GM12878 (cell line): ENCODE measurements at regions not wholly inside any gene's neighbourhood (a gene's known extent, or its start where the extent isn't known, plus 50 kb on each side); places are given as distances from the start of the nearest gene placed in this dataset.

ENCODE experiments used
- ATAC-seq: fragments of 200-7000 bp; cut with Tn5 transposase; 3 replicates; pipeline ENCODE4 v1.9.1; 2020; ENCODE audit warnings: mild to moderate bottlenecking, moderate library complexity
- BruUV-seq: library from RNA; stranded (reverse); fragments of 400-500 nt; replicated peaks from 2 replicates; lab custom pipeline; 2021; lab: Mats Ljungman, UMichigan
- CTCF ChIA-PET: fragments of 300-600 bp; sonication (Branson Sonifier 250); formaldehyde crosslinking; extraction: SDS; loops from one replicate; lab custom pipeline; 2021; ENCODE audit warnings: inconsistent platforms; lab: Yijun Ruan, JAX
- POLR2A ChIA-PET: fragments of 350-600 bp; formaldehyde crosslinking; extraction: SDS; loops from one replicate; lab custom pipeline; 2021; ENCODE audit warnings: inconsistent platforms; lab: Charles Lee
- RAD21 ChIA-PET: fragments of 300-600 bp; sonication (Branson Sonifier 250); formaldehyde crosslinking; loops from one replicate; lab custom pipeline; 2023; ENCODE audit warnings: antibody characterized with exemption; ENCODE audit not compliant: unreplicated experiment; lab: Charles Lee
- SMC1A ChIA-PET: fragments of 300-600 bp; sonication (Branson Sonifier 250); formaldehyde crosslinking; loops from one replicate; lab custom pipeline; 2023; ENCODE audit not compliant: unreplicated experiment, uncharacterized antibody; lab: Charles Lee
- DNase-seq: peaks from one replicate; pipeline ENCODE4 v3.0.0-alpha.2; 2011; ENCODE audit warnings: low read depth, low spot score
- FAIRE-seq: peaks from 3 replicates; lab custom pipeline; 2011; peaks lifted over from hg19 to GRCh38; lab: Jason Lieb, UNC
- H2AFZ ChIP-seq: 2 replicates; pipeline ENCODE4 v1.6.0; 2011; ENCODE audit warnings: low read depth, low read length, control low read depth; ENCODE audit not compliant: control insufficient read depth
- H3K27ac ChIP-seq: 2 replicates; pipeline ENCODE4 v1.5.1; 2011; ENCODE audit warnings: control low read depth; ENCODE audit not compliant: control insufficient read depth, insufficient read depth
- H3K27me3 ChIP-seq, 2 experiments: replicated peaks in 1 of 2; 2 replicates each; pipeline versions ENCODE4 v1.6.0 to v1.6.1; 2011; ENCODE audit warnings: low read length in 1 of 2; ENCODE audit not compliant: control insufficient read depth in 2 of 2, insufficient read depth in 2 of 2
- H3K36me3 ChIP-seq, 2 experiments: 2 replicates each; pipeline ENCODE4 v1.5.1; 2011; ENCODE audit warnings: low read length in 1 of 2; ENCODE audit not compliant: control insufficient read depth in 2 of 2, insufficient read depth in 2 of 2
- H3K4me1 ChIP-seq: 2 replicates; pipeline ENCODE4 v1.6.1; 2011; ENCODE audit warnings: mild to moderate bottlenecking, low read length, moderate library complexity, mixed read lengths; ENCODE audit not compliant: control insufficient read depth, insufficient read depth
- H3K4me2 ChIP-seq: 2 replicates; pipeline ENCODE4 v1.6.0; 2011; ENCODE audit warnings: control low read depth; ENCODE audit not compliant: control insufficient read depth, insufficient read depth
- H3K4me3 ChIP-seq: fragments of 200-600 bp; sonication (generic); 2 replicates; pipeline ENCODE4 v1.5.1; 2016
- H3K79me2 ChIP-seq: 2 replicates; pipeline ENCODE4 v1.6.0; 2011; ENCODE audit warnings: low read length; ENCODE audit not compliant: control insufficient read depth, insufficient read depth
- H3K9ac ChIP-seq: 2 replicates; pipeline ENCODE4 v1.8.0; 2011; ENCODE audit warnings: low read length, control low read depth, mixed read lengths; ENCODE audit not compliant: control insufficient read depth, insufficient read depth
- H3K9me3 ChIP-seq: replicated peaks from 3 replicates; pipeline ENCODE4 v1.5.1; 2011; ENCODE audit warnings: mild to moderate bottlenecking, low read length; ENCODE audit not compliant: control insufficient read depth, insufficient read depth
- H4K20me1 ChIP-seq: 2 replicates; pipeline ENCODE4 v1.6.0; 2011; ENCODE audit not compliant: control insufficient read depth, insufficient read depth
- CHD4 ChIP-seq: fragments of 200-600 bp; sonication (generic); IDR thresholded peaks from 2 replicates; pipeline ENCODE4 v1.6.1; 2016; ENCODE audit warnings: mild to moderate bottlenecking
- CTCF ChIP-seq, 3 experiments: IDR thresholded peaks in 2 of 3; conservative IDR thresholded peaks in 1 of 3; 2 replicates each; pipeline ENCODE4 v1.5.1; 2011; ENCODE audit warnings: low read depth in 3 of 3, low read length in 3 of 3, mild to moderate bottlenecking in 3 of 3, control low read depth in 2 of 3, moderate library complexity in 2 of 3, inconsistent platforms in 1 of 3, mixed read lengths in 1 of 3; ENCODE audit not compliant: control insufficient read depth in 2 of 3, insufficient read depth in 1 of 3; ENCODE audit errors: extremely low read depth in 1 of 3
- DPF2 ChIP-seq: fragments of 450-650 bp; IDR thresholded peaks from 2 replicates; pipeline ENCODE4 v1.6.1; 2017; ENCODE audit warnings: mild to moderate bottlenecking
- ELK1 ChIP-seq: IDR thresholded peaks from 2 replicates; pipeline ENCODE4 v1.6.1; 2012; ENCODE audit warnings: low read depth, low read length, improper control_type of control experiment
- ESRRA ChIP-seq: IDR thresholded peaks from 2 replicates; pipeline ENCODE4 v1.6.1; 2012; ENCODE audit warnings: mild to moderate bottlenecking, low read length, improper control_type of control experiment
- EZH2 ChIP-seq: IDR thresholded peaks from 2 replicates; pipeline ENCODE4 v1.6.1; 2012; ENCODE audit warnings: low read depth, mild to moderate bottlenecking, control low read depth, inconsistent platforms, low read length, borderline replicate concordance; ENCODE audit not compliant: control insufficient read depth
- GABPA ChIP-seq: IDR thresholded peaks from 2 replicates; pipeline ENCODE4 v1.6.1; 2014; ENCODE audit warnings: antibody characterized with exemption, low read depth, mild to moderate bottlenecking, inconsistent platforms
- RAD21 ChIP-seq: IDR thresholded peaks from 2 replicates; pipeline ENCODE4 v1.6.1; 2011; ENCODE audit warnings: mild to moderate bottlenecking, low read depth, low read length, moderate library complexity; ENCODE audit not compliant: insufficient read depth
- RELB ChIP-seq: fragments of 450-650 bp; IDR thresholded peaks from 2 replicates; pipeline ENCODE4 v1.6.1; 2017; ENCODE audit warnings: low read depth, mild to moderate bottlenecking, moderate library complexity
- SMC3 ChIP-seq: IDR thresholded peaks from 2 replicates; pipeline ENCODE4 v1.6.1; 2011; ENCODE audit warnings: low read length, improper control_type of control experiment, borderline replicate concordance
- SP1 ChIP-seq: IDR thresholded peaks from one replicate; pipeline ENCODE4 v1.6.1; 2011; ENCODE audit warnings: low read depth, low read length
- STAT1 ChIP-seq: fragments of 450-650 bp; conservative IDR thresholded peaks from 2 replicates; pipeline ENCODE4 v1.6.1; 2014; ENCODE audit warnings: antibody characterized with exemption, mild to moderate bottlenecking
- TAF1 ChIP-seq: IDR thresholded peaks from 2 replicates; pipeline ENCODE4 v1.6.1; 2011; ENCODE audit warnings: mild to moderate bottlenecking, low read depth, low read length, borderline replicate concordance
- TARDBP ChIP-seq: IDR thresholded peaks from 2 replicates; pipeline ENCODE4 v1.6.1; 2016; ENCODE audit warnings: borderline replicate concordance
- YBX1 ChIP-seq: fragments of 450-650 bp; IDR thresholded peaks from 2 replicates; pipeline ENCODE4 v1.6.1; 2016; ENCODE audit warnings: antibody characterized with exemption
- WGBS: methylation state at CpG from one replicate; pipeline ENCODE4 v1.1.6; 2016; ENCODE audit warnings: low lambda C conversion rate; ENCODE audit not compliant: insufficient replicate concordance, insufficient coverage; ENCODE audit errors: missing lambda C conversion rate; 5-methylcytosine and 5-hydroxymethylcytosine counted together
- in situ Hi-C: fragments of 300-500 bp; cut with MboI; formaldehyde crosslinking; loops from 9 replicates; pipeline ENCODE4 v1.14.3; 2018; ENCODE audit warnings: mixed read lengths
- intact Hi-C: fragments of 100-400 bp; cut with micrococcal nuclease; formaldehyde crosslinking; loops from one replicate; pipeline ENCODE4 v1.14.2; 2022; ENCODE audit not compliant: unreplicated experiment

- Histone ChIP-seq H3K4me3 (no peak overlapping the region), H3K27ac (no peak overlapping the region), H2AFZ (no peak overlapping the region), H4K20me1 (no peaks in the 10 kb centered on the region), H3K9me3 (no peaks in the 10 kb centered on the region), H3K27me3 (peaks cover 0 to 2% of the 10 kb centered on the region in 2 experiments; a peak in 1 of 4 replicates), H3K79me2 (no peaks in the 10 kb centered on the region), H3K36me3 (no peaks in the 10 kb centered on the region), H3K4me1 (no peaks in the 10 kb centered on the region), H3K4me2 (no peak overlapping the region), H3K9ac (no peak overlapping the region)
- in situ Hi-C loops: no loop called here
- RAD21 ChIA-PET: interaction anchor here (1.0 kb wide), 1 partner anchor 1286 kb away, joined by 4 read pairs; no protein-coding TSS in a partner anchor
- FAIRE-seq (peak; percentile 61), DNase-seq (no peak), ATAC-seq (peak; percentile 71)
- CTCF ChIA-PET: interaction anchor here (0.7 to 1.7 kb wide), 5 partner anchors 21 to 284 kb away, joined by 3 read pairs; no protein-coding TSS in a partner anchor
- WGBS: 43% methylated on average over 4 of the region's 4 CpGs
- intact Hi-C loops: loop anchor here (2.0 to 10.0 kb wide), 4 partner anchors 323 to 1284 kb away; no protein-coding TSS in a partner anchor
- POLR2A ChIA-PET: no interaction called here
- no TSS peak for BruUV-seq
- SMC1A ChIA-PET: interaction anchor here (0.8 kb wide), 1 partner anchor 492 kb away, joined by 3 read pairs; no protein-coding TSS in a partner anchor
- TF ChIP-seq TARDBP: no peak
- TF ChIP-seq SMC3: peak; percentile 50; the same call in 1 of the 2 replicates
- TF ChIP-seq ESRRA: no peak
- TF ChIP-seq GABPA: no peak
- TF ChIP-seq RELB: no peak
- TF ChIP-seq DPF2: no peak
- no peak for TF ChIP-seq EZH2
- no peak for TF ChIP-seq CHD4
- no peak for TF ChIP-seq ELK1
- peak; percentile 76 for TF ChIP-seq RAD21
- TF ChIP-seq CTCF (IDR thresholded peaks at IDR 0.05 in 2 of 3, conservative IDR thresholded peaks at IDR 0.05 in 1 of 3; ENCODE audit: control insufficient read depth in 2 of 3, extremely low read depth in 1 of 3, insufficient read depth in 1 of 3, low read depth in 3 of 3, low read length in 3 of 3): peak; percentile 55 to 72 (median 69)
- TF ChIP-seq TAF1: no peak
- TF ChIP-seq STAT1: no peak
- TF ChIP-seq YBX1: no peak
- no peak for TF ChIP-seq SP1
Observed at GRCh38 chr11:15327786-15328231, 213.1 kb downstream of the INSC start.
